ENCODE measurements at regions not wholly inside any gene's neighbourhood (a gene's known extent, or its start where the extent isn't known, plus 50 kb on each side); places are given as distances from the start of the nearest gene placed in this dataset.

DNA sequence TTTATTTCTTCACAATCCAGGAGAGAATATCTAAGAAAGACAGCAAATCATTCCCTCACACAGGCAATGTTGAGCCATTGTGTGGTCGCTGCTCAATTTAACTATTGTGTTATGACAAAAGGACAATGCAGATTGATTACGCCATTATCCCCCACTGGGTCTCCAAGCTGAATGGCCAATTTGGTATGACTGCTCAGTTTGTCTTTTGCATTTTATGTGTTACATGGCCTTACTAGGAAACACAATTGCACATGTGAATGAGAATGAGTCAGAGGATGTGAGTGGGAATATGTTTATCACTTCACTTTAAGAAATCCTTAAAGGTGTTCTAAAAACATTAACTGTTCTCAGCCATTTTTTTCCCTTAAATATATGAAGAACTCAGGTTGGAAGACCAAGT, 108.3 kb downstream of the FAM174A start (continued):
- TF ChIP-seq, protein P1, sequence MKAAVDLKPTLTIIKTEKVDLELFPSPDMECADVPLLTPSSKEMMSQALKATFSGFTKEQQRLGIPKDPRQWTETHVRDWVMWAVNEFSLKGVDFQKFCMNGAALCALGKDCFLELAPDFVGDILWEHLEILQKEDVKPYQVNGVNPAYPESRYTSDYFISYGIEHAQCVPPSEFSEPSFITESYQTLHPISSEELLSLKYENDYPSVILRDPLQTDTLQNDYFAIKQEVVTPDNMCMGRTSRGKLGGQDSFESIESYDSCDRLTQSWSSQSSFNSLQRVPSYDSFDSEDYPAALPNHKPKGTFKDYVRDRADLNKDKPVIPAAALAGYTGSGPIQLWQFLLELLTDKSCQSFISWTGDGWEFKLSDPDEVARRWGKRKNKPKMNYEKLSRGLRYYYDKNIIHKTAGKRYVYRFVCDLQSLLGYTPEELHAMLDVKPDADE (IDR thresholded peaks at IDR 0.05), result no peak
- TF ChIP-seq EZH2 (IDR thresholded peaks at IDR 0.05; ENCODE audit: low read depth, unreplicated experiment) (no peak), CREB1 (CRISPR knock-in tag; IDR thresholded peaks at IDR 0.05; ENCODE audit: low read depth) (no peak), POLR2AphosphoS5 (IDR thresholded peaks at IDR 0.05; ENCODE audit: low read depth) (no peak)
- TF ChIP-seq, protein P2, sequence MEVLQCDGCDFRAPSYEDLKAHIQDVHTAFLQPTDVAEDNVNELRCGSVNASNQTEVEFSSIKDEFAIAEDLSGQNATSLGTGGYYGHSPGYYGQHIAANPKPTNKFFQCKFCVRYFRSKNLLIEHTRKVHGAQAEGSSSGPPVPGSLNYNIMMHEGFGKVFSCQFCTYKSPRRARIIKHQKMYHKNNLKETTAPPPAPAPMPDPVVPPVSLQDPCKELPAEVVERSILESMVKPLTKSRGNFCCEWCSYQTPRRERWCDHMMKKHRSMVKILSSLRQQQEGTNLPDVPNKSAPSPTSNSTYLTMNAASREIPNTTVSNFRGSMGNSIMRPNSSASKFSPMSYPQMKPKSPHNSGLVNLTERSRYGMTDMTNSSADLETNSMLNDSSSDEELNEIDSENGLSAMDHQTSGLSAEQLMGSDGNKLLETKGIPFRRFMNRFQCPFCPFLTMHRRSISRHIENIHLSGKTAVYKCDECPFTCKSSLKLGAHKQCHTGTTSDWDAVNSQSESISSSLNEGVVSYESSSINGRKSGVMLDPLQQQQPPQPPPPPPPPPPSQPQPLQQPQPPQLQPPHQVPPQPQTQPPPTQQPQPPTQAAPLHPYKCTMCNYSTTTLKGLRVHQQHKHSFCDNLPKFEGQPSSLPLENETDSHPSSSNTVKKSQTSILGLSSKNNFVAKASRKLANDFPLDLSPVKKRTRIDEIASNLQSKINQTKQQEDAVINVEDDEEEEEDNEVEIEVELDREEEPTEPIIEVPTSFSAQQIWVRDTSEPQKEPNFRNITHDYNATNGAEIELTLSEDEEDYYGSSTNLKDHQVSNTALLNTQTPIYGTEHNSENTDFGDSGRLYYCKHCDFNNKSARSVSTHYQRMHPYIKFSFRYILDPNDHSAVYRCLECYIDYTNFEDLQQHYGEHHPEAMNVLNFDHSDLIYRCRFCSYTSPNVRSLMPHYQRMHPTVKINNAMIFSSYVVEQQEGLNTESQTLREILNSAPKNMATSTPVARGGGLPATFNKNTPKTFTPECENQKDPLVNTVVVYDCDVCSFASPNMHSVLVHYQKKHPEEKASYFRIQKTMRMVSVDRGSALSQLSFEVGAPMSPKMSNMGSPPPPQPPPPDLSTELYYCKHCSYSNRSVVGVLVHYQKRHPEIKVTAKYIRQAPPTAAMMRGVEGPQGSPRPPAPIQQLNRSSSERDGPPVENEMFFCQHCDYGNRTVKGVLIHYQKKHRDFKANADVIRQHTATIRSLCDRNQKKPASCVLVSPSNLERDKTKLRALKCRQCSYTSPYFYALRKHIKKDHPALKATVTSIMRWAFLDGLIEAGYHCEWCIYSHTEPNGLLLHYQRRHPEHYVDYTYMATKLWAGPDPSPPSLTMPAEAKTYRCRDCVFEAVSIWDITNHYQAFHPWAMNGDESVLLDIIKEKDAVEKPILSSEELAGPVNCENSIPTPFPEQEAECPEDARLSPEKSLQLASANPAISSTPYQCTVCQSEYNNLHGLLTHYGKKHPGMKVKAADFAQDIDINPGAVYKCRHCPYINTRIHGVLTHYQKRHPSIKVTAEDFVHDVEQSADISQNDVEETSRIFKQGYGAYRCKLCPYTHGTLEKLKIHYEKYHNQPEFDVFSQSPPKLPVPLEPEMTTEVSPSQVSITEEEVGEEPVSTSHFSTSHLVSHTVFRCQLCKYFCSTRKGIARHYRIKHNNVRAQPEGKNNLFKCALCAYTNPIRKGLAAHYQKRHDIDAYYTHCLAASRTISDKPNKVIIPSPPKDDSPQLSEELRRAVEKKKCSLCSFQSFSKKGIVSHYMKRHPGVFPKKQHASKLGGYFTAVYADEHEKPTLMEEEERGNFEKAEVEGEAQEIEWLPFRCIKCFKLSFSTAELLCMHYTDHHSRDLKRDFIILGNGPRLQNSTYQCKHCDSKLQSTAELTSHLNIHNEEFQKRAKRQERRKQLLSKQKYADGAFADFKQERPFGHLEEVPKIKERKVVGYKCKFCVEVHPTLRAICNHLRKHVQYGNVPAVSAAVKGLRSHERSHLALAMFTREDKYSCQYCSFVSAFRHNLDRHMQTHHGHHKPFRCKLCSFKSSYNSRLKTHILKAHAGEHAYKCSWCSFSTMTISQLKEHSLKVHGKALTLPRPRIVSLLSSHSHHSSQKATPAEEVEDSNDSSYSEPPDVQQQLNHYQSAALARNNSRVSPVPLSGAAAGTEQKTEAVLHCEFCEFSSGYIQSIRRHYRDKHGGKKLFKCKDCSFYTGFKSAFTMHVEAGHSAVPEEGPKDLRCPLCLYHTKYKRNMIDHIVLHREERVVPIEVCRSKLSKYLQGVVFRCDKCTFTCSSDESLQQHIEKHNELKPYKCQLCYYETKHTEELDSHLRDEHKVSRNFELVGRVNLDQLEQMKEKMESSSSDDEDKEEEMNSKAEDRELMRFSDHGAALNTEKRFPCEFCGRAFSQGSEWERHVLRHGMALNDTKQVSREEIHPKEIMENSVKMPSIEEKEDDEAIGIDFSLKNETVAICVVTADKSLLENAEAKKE (CRISPR knock-in tag; IDR thresholded peaks at IDR 0.05), result no peak

DNA sequence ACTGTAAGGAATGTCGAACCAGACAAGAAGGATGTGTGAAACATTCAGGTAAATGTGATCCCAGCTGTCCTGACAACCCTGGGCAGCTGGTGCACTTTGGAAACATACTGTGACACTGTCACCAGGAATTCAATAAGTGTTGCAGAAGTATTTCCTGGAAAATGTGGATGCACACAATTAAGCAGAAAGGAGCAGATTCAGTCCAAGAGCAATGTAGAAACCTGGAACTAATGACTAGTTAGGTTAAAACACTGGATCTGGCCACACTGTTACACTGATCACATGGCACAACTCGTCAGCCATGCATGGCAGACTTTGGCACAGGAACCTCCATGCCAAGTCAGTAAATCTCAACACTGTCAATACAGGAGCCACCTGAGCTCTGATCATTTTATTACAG, 109.0 kb downstream of the FAM174A start:
- H3K27me3 Mint-ChIP-seq (ENCODE audit: insufficient read depth, low read depth, poor library complexity), result peaks cover 4% of the 10 kb centered on the region
- no peak for DNase-seq (ENCODE audit: low spot score)
- H3K4me1 Mint-ChIP-seq, result peaks cover 24% of the 10 kb centered on the region
- H3K79me2 ChIP-seq (replicated peaks; ENCODE audit: insufficient read depth), result no peaks in the 10 kb centered on the region
- H3K27ac ChIP-seq (ENCODE audit: low read depth), result no peak overlapping the region
- H3K9me2 ChIP-seq (ENCODE audit: insufficient read depth), result peaks cover 5% of the 10 kb centered on the region
- H3K9me3 Mint-ChIP-seq, result no peaks in the 10 kb centered on the region; the same call in 2 of the 3 replicates
- no peak overlapping the region for H2AFZ ChIP-seq
- H3K36me3 ChIP-seq (ENCODE audit: insufficient read depth), result no peaks in the 10 kb centered on the region
- H3K4me1 ChIP-seq (ENCODE audit: insufficient read depth), result peaks cover 12% of the 10 kb centered on the region
- H3F3A ChIP-seq (replicated peaks; ENCODE audit: low read depth), result no peaks in the 10 kb centered on the region
- no peaks in the 10 kb centered on the region for H4K20me1 ChIP-seq (replicated peaks; ENCODE audit: insufficient read depth)
- H3K4me3 ChIP-seq, result no peak overlapping the region
- no peak overlapping the region for H3K4me3 Mint-ChIP-seq
- H3K27me3 ChIP-seq (ENCODE audit: insufficient read depth), result no peaks in the 10 kb centered on the region
- ATAC-seq, result peak; percentile 38; the same call in 1 of the 3 replicates
- no peak overlapping the region for H3K27ac Mint-ChIP-seq
- 0 out of 2 replicates have a peak overlapping the region, but pooled peaks have one; percentile 8 for H3K4me2 ChIP-seq
- H3K36me3 Mint-ChIP-seq (ENCODE audit: low read depth), result no peaks in the 10 kb centered on the region
- TF ChIP-seq, protein P3, sequence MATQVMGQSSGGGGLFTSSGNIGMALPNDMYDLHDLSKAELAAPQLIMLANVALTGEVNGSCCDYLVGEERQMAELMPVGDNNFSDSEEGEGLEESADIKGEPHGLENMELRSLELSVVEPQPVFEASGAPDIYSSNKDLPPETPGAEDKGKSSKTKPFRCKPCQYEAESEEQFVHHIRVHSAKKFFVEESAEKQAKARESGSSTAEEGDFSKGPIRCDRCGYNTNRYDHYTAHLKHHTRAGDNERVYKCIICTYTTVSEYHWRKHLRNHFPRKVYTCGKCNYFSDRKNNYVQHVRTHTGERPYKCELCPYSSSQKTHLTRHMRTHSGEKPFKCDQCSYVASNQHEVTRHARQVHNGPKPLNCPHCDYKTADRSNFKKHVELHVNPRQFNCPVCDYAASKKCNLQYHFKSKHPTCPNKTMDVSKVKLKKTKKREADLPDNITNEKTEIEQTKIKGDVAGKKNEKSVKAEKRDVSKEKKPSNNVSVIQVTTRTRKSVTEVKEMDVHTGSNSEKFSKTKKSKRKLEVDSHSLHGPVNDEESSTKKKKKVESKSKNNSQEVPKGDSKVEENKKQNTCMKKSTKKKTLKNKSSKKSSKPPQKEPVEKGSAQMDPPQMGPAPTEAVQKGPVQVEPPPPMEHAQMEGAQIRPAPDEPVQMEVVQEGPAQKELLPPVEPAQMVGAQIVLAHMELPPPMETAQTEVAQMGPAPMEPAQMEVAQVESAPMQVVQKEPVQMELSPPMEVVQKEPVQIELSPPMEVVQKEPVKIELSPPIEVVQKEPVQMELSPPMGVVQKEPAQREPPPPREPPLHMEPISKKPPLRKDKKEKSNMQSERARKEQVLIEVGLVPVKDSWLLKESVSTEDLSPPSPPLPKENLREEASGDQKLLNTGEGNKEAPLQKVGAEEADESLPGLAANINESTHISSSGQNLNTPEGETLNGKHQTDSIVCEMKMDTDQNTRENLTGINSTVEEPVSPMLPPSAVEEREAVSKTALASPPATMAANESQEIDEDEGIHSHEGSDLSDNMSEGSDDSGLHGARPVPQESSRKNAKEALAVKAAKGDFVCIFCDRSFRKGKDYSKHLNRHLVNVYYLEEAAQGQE (IDR thresholded peaks at IDR 0.05; ENCODE audit: unreplicated experiment), result no peak
- TF ChIP-seq STAT1 (IDR thresholded peaks at IDR 0.05; ENCODE audit: unreplicated experiment), result no peak

Measured in GM23338 (cell line).